ENCODE measurements at regions not wholly inside any gene's neighbourhood (a gene's known extent, or its start where the extent isn't known, plus 50 kb on each side); places are given as distances from the start of the nearest gene placed in this dataset.

DNA sequence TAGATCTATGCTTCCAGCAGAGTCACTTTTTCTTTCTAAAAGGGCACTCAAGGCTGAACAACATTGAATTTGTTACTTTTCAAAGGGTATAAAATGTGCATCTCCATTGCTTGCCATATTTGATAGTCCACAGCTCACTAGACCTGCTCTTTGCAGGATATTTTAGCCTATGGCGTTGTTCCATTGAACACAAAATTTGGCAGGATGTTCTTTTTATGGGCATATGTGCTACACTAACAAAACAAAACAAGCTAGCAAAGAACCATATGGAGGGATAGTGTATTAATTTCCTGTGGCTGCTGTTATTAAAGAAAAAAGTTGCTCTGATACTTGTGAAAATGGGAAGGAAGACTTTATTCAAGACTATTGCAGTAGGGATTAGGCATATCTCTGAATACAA, 828.7 kb downstream of the TYW1 start:
- TF ChIP-seq, protein P1, sequence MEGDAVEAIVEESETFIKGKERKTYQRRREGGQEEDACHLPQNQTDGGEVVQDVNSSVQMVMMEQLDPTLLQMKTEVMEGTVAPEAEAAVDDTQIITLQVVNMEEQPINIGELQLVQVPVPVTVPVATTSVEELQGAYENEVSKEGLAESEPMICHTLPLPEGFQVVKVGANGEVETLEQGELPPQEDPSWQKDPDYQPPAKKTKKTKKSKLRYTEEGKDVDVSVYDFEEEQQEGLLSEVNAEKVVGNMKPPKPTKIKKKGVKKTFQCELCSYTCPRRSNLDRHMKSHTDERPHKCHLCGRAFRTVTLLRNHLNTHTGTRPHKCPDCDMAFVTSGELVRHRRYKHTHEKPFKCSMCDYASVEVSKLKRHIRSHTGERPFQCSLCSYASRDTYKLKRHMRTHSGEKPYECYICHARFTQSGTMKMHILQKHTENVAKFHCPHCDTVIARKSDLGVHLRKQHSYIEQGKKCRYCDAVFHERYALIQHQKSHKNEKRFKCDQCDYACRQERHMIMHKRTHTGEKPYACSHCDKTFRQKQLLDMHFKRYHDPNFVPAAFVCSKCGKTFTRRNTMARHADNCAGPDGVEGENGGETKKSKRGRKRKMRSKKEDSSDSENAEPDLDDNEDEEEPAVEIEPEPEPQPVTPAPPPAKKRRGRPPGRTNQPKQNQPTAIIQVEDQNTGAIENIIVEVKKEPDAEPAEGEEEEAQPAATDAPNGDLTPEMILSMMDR (conservative IDR thresholded peaks at IDR 0.05; ENCODE audit: low read depth in 2 of 2): no peak
- no peak for TF ChIP-seq EZH2phosphoT487 (IDR thresholded peaks at IDR 0.05; ENCODE audit: unreplicated experiment)
